ENCODE measurements at regions not wholly inside any gene's neighbourhood (a gene's known extent, or its start where the extent isn't known, plus 50 kb on each side); places are given as distances from the start of the nearest gene placed in this dataset.

GRCh38 chr22:47236718-47237117, 474.3 kb downstream of the TBC1D22A start:
- no peak overlapping the region for H4K8ac ChIP-seq (ENCODE audit: low read depth in 2 of 2, low read length in 2 of 2)
- H4K91ac ChIP-seq (ENCODE audit: insufficient read depth, low read depth, low read length), result no peak overlapping the region
- ATAC-seq (ENCODE audit: low read depth) (no peak), DNase-seq (no peak)
- POLR2A ChIA-PET (ENCODE audit: unreplicated experiment), result no interaction called here
- no peak overlapping the region for H3K23ac ChIP-seq (ENCODE audit: low read depth, low read length)
- BruUV-seq (replicated peaks), result no TSS peak
- H4K5ac ChIP-seq (ENCODE audit: low read depth, low read length), result no peak overlapping the region
- no peak overlapping the region for H3K4me2 ChIP-seq (ENCODE audit: low read depth, low read length)
- in situ Hi-C loops (cut with MboI; ENCODE audit: low sequenced_read_pairs), result no loop called here
- dilution Hi-C loops (cut with HindIII; ENCODE audit: low sequenced_read_pairs, unreplicated experiment), result no loop called here
- WGBS, 2 experiments (ENCODE audit: extremely low coverage in 2 of 2, insufficient read length in 1 of 2), result 43% methylated on average over 1 of the region's 1 CpG; no CpG with 5 or more reads in 1 of the 2 experiments
- H2BK5ac ChIP-seq (ENCODE audit: low read depth, low read length, poor library complexity, severe bottlenecking), result no peak overlapping the region
- H3K56ac ChIP-seq (ENCODE audit: extremely low read depth, insufficient read depth, low read length), result no peak overlapping the region
- CTCF ChIA-PET, result no interaction called here
- no peak overlapping the region for H2BK15ac ChIP-seq (ENCODE audit: low read depth, low read length)
- H3K36me3 ChIP-seq (ENCODE audit: control insufficient read depth, insufficient read depth, low read length), result no peaks in the 10 kb centered on the region
- H3K18ac ChIP-seq (ENCODE audit: low read depth, low read length), result no peak overlapping the region
- intact Hi-C loops (cut with micrococcal nuclease), result no loop called here
- no peak overlapping the region for H3K4ac ChIP-seq (ENCODE audit: low read depth, low read length)
- no peak overlapping the region for H2BK20ac ChIP-seq (ENCODE audit: low read depth, low read length)
- no peaks in the 10 kb centered on the region for H4K20me1 ChIP-seq (ENCODE audit: insufficient read depth, low read length)
- no peak overlapping the region for H2AK9ac ChIP-seq (replicated peaks; ENCODE audit: low read depth, low read length, poor library complexity)
- H3K14ac ChIP-seq (replicated peaks; ENCODE audit: low read depth, low read length), result no peak overlapping the region
- H3K27me3 ChIP-seq (ENCODE audit: control insufficient read depth, insufficient read depth, low read length), result no peaks in the 10 kb centered on the region; the same call in 1 of the 2 replicates
- no peaks in the 10 kb centered on the region for H3K9me1 ChIP-seq (ENCODE audit: insufficient read depth, low read length)
- H2AFZ ChIP-seq (replicated peaks; ENCODE audit: low read length, poor library complexity), result no peak overlapping the region
- no peak overlapping the region for H3K27ac ChIP-seq (ENCODE audit: insufficient read depth, low read length)
- no peak overlapping the region for H3K9ac ChIP-seq (ENCODE audit: low read depth, low read length)
- H3K9me3 ChIP-seq (ENCODE audit: control insufficient read depth, insufficient read depth, low read length), result peaks cover 3% of the 10 kb centered on the region; the same call in 1 of the 2 replicates
- H3K79me1 ChIP-seq (ENCODE audit: low read depth in 1 of 2, low read length in 2 of 2), result no peaks in the 10 kb centered on the region
- TF ChIP-seq NFE2L2 (IDR thresholded peaks at IDR 0.05; ENCODE audit: low read depth, low read length) (no peak), MXI1 (IDR thresholded peaks at IDR 0.05; ENCODE audit: borderline replicate concordance, low read depth, low read length) (no peak), ELK1 (IDR thresholded peaks at IDR 0.05; ENCODE audit: borderline replicate concordance, low read depth, low read length) (no peak), MAFK (IDR thresholded peaks at IDR 0.05; ENCODE audit: low read depth, low read length) (no peak), SMC3 (IDR thresholded peaks at IDR 0.05; ENCODE audit: low read depth, low read length) (no peak), MAZ (IDR thresholded peaks at IDR 0.05; ENCODE audit: borderline replicate concordance, low read depth, low read length) (no peak), CTCF (conservative IDR thresholded peaks at IDR 0.05; ENCODE audit: low read depth, low read length) (no peak), RCOR1 (IDR thresholded peaks at IDR 0.05; ENCODE audit: insufficient replicate concordance, low read length) (no peak), CEBPB (IDR thresholded peaks at IDR 0.05; ENCODE audit: low read depth, low read length) (no peak)
- no peak overlapping the region for H3K4me3 ChIP-seq (ENCODE audit: insufficient read depth, low read depth, low read length)
- no peak overlapping the region for H2BK120ac ChIP-seq (ENCODE audit: low read depth, low read length)
- H3K4me1 ChIP-seq (ENCODE audit: control insufficient read depth, insufficient read depth, low read length), result no peaks in the 10 kb centered on the region
- H2AK5ac ChIP-seq (ENCODE audit: low read depth, low read length), result no peak overlapping the region

All from IMR-90 (cell line).